Nucleus accumbens (tissue), 56 donors: ENCODE measurements at regions not wholly inside any gene's neighbourhood (a gene's known extent, or its start where the extent isn't known, plus 50 kb on each side); places are given as distances from the start of the nearest gene placed in this dataset.

Experiments used
- DNase-seq, 56 donors: peaks; one replicate each; lab custom pipeline; 2025; lab: John Stamatoyannopoulos, UW

DNA sequence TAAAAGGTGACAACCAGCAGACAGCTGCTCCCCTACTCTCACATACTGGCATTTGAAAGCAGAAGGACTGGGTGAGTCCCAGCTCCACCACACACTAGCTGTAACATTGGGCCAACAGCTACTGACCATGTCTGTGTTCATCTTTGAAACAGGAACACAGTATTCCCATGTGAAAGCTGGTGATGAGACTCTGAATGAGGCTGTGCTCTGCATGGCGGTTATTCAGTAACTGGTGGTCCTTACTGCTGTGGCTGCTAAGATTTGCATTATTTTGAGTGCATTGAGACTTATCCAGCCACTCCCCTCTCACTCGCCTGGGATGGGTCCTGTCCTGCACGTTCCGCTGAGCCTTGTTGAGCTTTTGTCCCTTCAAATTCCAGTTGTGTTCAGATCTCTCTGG, 342.9 kb downstream of the FOXL1 start:
- DNase-seq: no peak

DNA sequence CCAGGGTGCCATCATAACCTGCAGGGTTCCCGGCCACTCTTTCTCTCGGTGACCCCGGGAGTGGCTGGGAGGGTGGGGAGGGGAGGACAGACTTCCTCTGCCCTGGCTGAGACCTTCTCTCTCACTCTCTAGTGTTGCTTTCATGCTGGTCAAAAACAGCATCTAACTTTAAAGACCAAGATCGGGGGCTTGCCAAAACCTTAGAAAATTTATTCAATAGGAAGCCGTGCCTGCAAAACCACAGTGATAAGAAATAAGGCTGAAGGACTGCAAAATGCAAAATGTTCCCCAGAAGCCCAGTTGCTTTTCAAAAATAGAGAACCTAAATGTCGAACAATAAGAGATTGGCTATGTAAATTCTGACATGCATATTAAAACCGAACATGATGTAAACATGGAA, 344.0 kb downstream of the FOXL1 start:
- no peak for DNase-seq

GRCh38 chr16:86923656-86924055, 345.3 kb downstream of the FOXL1 start:
- no peak for DNase-seq

- DNase-seq: no peak
These were observed 346.2 kb downstream of the FOXL1 start for GRCh38 chr16:86924537-86924936.

DNA sequence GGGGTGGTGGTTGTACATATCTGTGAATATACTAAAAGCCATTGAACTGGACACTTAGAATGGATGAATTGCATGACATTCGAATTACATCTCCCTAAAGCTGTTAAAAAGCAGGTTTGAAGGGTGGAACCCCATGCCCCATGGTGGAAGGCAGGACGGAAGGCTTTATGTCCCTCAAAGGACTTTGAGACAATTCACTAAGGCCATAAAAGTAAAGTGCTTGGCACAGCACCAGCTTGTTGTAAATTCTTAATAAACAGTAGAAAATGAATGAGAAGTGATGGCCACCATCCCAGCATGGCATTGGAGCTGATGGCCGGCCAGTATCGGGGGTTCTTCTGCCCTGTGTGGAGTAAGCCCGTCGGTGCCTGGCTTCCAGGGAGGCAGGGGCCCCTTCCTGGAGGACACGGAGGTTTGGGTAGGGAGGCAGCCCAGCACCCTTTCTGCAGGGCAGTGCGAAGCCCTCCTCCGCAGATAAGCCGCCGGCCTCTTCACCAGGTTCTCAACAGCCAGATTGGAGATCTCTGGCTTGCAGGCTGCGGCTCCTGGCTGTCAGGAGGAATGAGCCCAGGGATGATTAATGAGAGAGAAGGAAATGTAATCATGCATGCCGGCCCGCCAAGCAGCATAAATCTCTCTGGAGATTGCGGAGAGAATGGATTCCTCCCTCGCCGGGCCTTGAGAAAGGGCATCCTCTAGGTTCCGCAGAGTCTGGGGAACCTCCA, 346.9 kb downstream of the FOXL1 start:
- no peak for DNase-seq

DNA sequence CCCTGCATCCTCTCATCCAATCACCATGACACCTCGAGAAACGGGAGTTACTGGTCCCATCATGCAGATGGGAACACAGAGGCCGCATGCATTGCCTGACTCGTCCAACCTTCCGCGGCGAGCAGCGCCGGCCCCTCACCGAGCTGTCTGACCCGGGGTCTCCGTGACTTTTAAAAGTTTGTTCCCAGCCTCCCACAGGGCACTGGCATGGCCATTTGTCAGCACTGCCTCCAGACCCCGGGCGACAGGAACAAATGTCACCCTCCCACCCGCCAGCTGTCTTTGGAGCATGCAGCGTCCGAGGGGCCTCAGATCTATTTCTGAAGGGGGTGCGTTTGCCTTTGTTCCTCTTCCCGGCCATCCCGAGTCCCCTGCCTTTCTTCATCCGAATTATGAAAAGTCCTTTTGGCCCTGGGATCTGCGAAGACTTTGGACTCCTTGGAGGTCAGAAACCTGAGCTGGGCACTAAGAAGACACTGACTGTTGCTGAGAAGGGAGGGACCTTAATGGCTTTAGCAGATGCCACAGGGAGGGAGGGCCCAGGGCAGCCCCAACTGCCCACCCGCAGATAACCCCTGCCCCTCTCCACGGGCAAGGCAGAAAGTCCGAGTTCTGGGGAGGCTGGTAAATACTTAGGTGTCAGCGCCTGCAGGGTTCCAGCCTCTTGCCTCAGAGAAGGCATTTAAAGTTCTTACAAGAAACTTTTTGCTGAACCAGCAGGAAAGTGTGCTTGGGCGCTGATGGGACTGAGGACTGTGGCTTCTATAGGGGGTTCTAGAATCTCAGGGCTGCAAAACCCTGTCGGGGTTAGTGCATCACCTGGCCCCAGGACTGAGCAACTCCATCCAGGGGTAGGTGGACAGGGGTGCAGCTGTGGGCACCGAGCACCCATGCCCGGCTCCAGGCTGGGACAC, 348.1 kb downstream of the FOXL1 start:
- no peak for DNase-seq

DNA sequence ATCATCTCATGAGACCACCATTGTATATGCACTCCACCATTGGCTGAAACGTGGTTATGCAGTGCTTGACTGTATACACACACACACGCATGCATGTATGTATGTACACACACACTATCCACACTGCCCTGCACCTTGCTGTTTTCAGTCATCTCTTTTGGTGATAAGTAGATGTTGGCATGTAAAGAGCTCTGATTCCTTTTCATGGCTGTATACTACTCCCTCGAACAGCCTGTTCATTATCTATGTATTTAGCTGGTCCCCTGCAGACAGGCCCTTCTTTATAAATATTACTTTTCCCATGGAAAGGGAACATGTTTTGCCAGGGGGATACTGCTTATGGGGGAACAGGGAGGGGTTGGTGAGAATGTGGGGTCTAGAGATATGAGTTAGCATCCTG, 349.4 kb downstream of the FOXL1 start:
- no peak for DNase-seq

DNA sequence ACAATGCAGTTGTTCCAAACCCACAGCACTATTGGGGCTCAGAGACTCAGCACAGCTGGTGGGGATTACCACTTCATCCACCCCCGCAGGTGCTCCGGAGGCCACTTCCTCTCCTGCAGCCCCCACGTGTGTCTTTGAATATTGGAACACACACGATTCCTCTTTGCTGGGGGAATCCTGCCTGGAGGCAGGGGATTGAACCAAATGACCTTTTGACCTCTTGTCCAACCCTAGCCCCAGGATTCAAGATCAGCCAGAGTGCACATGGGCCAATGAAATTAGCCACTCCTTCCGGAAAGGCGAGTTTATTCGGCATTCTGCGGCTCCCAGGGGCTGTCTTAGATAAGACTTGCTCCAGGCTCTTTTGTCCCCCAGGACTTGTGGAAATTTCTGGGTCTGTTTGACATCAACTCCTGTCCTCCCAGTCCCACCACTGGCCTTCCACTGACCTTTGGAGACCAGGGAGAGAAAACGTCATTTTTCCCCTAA, 350.2 kb downstream of the FOXL1 start:
- no peak for DNase-seq

DNA sequence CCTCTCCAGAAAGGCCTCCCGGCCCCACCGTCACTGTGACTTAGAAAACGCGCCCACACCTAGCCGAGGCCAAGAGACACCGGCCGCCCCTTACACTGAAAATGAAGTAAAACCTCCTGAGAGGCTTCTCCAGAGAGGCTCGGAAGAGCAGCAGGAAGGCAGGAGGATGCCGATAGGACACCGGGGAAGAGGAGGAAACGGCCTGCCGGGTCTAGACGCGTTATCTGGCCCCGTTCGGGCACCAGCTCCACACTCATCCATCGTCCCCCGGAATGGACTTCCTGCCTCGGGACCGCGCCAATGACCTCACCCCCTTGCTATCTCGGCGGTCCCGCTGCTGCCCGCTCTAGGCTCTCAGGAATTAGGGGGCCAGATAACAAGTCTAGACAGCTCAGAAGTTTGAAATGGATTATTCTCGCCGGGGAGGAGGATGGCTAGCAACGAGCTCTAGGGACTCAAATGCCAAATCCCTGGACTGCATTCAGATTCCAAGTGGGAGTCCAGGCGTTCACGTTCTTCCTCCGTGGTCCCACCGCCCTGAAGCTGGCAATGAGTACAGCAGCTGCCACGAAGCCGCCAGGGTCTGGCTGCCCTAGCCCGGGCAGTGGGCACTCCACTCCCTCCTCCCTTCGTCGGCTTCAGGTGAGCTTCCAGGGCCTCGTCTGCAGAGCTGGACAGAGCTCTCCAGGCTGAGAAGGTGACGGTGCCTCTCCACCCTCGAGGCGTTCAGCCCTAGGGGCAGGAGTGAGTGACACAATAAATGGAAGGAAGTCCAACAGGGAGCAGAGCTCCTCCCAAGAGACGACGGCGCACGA, 350.9 kb downstream of the FOXL1 start:
- no peak for DNase-seq

DNA sequence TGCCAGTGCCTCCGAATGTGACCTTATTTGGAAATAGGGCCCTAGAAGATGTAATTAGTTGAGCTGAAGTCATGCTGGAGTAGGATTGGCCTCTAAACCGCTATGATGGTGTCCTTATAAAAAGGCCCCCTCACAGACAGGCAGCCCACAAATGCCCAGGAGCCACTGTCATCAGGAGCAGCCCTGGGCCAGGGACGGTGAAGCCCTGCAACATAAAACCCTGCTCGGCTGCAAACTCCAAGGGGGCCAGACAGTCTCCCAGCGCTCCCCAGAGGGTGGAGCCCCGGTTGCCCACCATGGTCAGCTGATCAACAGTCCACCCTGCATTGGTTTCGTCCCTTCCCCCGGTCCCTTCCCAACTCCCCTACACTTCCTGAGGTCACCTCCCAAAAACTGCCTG, 351.7 kb downstream of the FOXL1 start:
- no peak for DNase-seq

GRCh38 chr16:86930663-86931373, 352.5 kb downstream of the FOXL1 start:
- no peak for DNase-seq

- DNase-seq: no peak
These were observed 353.1 kb downstream of the FOXL1 start for GRCh38 chr16:86931410-86931941.

DNA sequence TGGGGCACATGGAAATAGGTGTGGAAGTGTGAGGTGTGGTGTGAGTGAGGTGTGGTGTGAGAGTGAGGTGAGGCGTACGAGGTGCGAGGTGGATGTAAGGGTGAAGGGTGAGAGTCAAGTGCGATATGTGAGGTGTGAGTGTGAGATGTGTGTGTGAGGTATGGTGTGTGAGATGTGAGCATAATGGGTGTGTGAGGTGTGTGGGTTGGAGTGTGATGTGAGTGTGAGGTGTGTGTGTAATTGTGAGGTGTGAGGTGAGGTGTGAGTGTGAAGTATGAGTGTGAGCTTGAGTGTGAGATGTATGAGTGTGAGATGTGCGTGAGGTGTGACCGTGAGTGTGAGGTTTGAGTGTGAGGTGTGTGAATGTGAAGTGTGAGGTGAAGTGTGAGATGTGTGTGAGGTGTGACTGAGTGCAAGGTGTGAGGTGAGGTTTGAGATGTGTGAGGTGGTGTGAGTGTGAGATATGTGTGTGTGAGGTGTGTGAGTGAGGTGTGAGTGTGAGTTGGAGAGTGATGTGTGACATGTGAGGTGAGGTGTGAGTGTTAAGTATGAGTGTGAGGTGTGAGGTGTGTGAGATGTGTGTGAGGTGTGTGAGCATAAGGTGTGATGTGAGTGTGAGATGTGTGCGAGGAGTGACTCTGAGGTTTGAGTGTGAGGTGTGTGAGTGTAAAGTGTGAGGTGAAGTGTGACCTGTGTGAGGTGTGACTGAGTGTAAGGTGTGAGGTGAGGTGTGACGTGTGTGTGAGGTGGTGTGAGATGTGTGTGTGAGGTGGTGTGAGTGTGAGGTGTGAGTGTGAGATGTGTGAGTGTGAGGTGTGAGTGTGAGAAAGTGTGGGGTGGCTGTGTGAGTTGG, 354.0 kb downstream of the FOXL1 start:
- DNase-seq: no peak

GRCh38 chr16:86934581-86935375, 356.4 kb downstream of the FOXL1 start:
- DNase-seq: peak in 1 of 56 donors; percentile 1

DNA sequence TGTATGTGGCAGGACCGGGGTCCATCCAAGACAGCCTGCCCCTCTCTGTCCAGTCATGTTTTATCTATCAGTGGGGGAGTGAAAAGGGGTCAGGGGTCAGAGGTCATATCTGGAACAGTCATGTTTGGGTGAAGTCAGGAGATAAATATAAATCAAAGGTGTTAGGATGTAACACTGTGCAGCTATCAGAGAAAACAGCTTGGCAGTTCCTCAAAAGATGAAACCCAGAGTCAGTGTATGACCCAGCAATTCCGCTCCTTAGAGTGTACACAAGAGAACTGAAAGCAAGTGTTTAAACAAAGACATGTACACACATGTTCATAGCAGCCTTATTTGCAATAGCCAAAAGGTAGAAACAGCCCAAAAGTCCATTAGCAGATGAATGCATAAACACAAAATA, 361.3 kb downstream of the FOXL1 start:
- DNase-seq: no peak

GRCh38 chr16:86941731-86942130, 363.4 kb downstream of the FOXL1 start:
- DNase-seq: no peak

- DNase-seq: no peak
These were observed 364.1 kb downstream of the FOXL1 start for GRCh38 chr16:86942151-86943051.
